WTC11 (cell line): ENCODE measurements at regions not wholly inside any gene's neighbourhood (a gene's known extent, or its start where the extent isn't known, plus 50 kb on each side); places are given as distances from the start of the nearest gene placed in this dataset.

Experiments used
- ATAC-seq: fragments of 200-7000 bp; cut with Tn5 transposase; 2 replicates; pipeline ENCODE4 v1.10.0; 2021; ENCODE audit warnings: mild to moderate bottlenecking, moderate library complexity
- CTCF ChIA-PET: fragments of 300-600 bp; sonication (Branson Sonifier 250); formaldehyde crosslinking; loops from one replicate; lab custom pipeline; 2021; ENCODE audit warnings: antibody characterized with exemption; lab: Charles Lee
- POLR2A ChIA-PET: fragments of 350-600 bp; sonication (Branson Sonifier 250); formaldehyde crosslinking; loops from one replicate; lab custom pipeline; 2021; ENCODE audit warnings: antibody characterized with exemption; lab: Charles Lee
- DNase-seq: peaks from one replicate; pipeline ENCODE4 v3.0.0; 2021; ENCODE audit warnings: low spot score
- H3K27ac Mint-ChIP-seq: 2 replicates; pipeline ENCODE4 v1.8.0; 2021; ENCODE audit warnings: mixed read lengths
- H3K27me3 Mint-ChIP-seq: 2 replicates; pipeline ENCODE4 v1.8.0; 2021; ENCODE audit warnings: low read depth, mild to moderate bottlenecking, moderate library complexity, mixed read lengths
- H3K36me3 Mint-ChIP-seq: 2 replicates; pipeline ENCODE4 v1.8.0; 2021; ENCODE audit warnings: mixed read lengths
- H3K4me1 Mint-ChIP-seq: 2 replicates; pipeline ENCODE4 v1.8.0; 2022; ENCODE audit warnings: mixed read lengths
- H3K4me3 Mint-ChIP-seq: 2 replicates; pipeline ENCODE4 v1.8.0; 2021; ENCODE audit warnings: mild to moderate bottlenecking, moderate library complexity, mixed read lengths
- H3K9me3 Mint-ChIP-seq: 2 replicates; pipeline ENCODE4 v1.8.0; 2021; ENCODE audit warnings: mixed read lengths
- CDX4 ChIP-seq: fragments of 250-450 bp; sonication (Bioruptor Pico); IDR thresholded peaks from 2 replicates; pipeline ENCODE4 v1.9.0; 2021; ENCODE audit warnings: moderate library complexity, mild to moderate bottlenecking, inconsistent platforms, borderline replicate concordance
- CREM ChIP-seq: sonication (generic); formaldehyde crosslinking; IDR thresholded peaks from 2 replicates; pipeline ENCODE4 v1.8.1; 2022; ENCODE audit warnings: mild to moderate bottlenecking, missing genetic modification reagents, moderate library complexity
- ERG ChIP-seq: fragments of 250-450 bp; sonication (Bioruptor Pico); IDR thresholded peaks from 2 replicates; pipeline ENCODE4 v1.8.0; 2021; ENCODE audit warnings: mild to moderate bottlenecking
- ETV6 ChIP-seq: sonication (generic); formaldehyde crosslinking; IDR thresholded peaks from 2 replicates; pipeline ENCODE4 v1.8.1; 2022; ENCODE audit warnings: mild to moderate bottlenecking, missing genetic modification reagents
- GTF2I ChIP-seq: fragments of 250-450 bp; sonication (Bioruptor Pico); conservative IDR thresholded peaks from 2 replicates; pipeline ENCODE4 v1.4.0; 2021; ENCODE audit warnings: mild to moderate bottlenecking
- JAZF1 ChIP-seq: fragments of 250-450 bp; sonication (Bioruptor Pico); IDR thresholded peaks from 2 replicates; pipeline ENCODE4 v1.9.0; 2021; ENCODE audit warnings: moderate library complexity, mild to moderate bottlenecking, inconsistent platforms
- NFATC4 ChIP-seq: fragments of 250-450 bp; sonication (Bioruptor Pico); IDR thresholded peaks from 2 replicates; pipeline ENCODE4 v1.9.0; 2021; ENCODE audit warnings: mild to moderate bottlenecking
- NR1H2 ChIP-seq: sonication (generic); formaldehyde crosslinking; IDR thresholded peaks from 2 replicates; pipeline ENCODE4 v1.9.0; 2021; ENCODE audit warnings: mild to moderate bottlenecking, moderate library complexity, missing genetic modification reagents
- PRRX2 ChIP-seq: fragments of 250-450 bp; sonication (Bioruptor Pico); IDR thresholded peaks from 2 replicates; pipeline ENCODE4 v1.8.0; 2021; ENCODE audit warnings: mild to moderate bottlenecking
- SMAD3 ChIP-seq: sonication (generic); formaldehyde crosslinking; IDR thresholded peaks from 2 replicates; pipeline ENCODE4 v1.8.0; 2022; ENCODE audit warnings: missing genetic modification reagents, mild to moderate bottlenecking, borderline replicate concordance
- SP1 ChIP-seq: sonication (generic); formaldehyde crosslinking; conservative IDR thresholded peaks from 2 replicates; pipeline ENCODE4 v1.8.1; 2022; ENCODE audit warnings: missing genetic modification reagents
- TCF7 ChIP-seq: sonication (generic); formaldehyde crosslinking; IDR thresholded peaks from 2 replicates; pipeline ENCODE4 v1.8.0; 2022; ENCODE audit warnings: mild to moderate bottlenecking, low read depth, missing genetic modification reagents, moderate library complexity
- TEAD1 ChIP-seq: sonication (generic); formaldehyde crosslinking; IDR thresholded peaks from 2 replicates; pipeline ENCODE4 v1.8.0; 2022; ENCODE audit warnings: mild to moderate bottlenecking, missing genetic modification reagents
- ZBTB21 ChIP-seq: sonication (generic); formaldehyde crosslinking; IDR thresholded peaks from 2 replicates; pipeline ENCODE4 v1.8.1; 2023; ENCODE audit warnings: mild to moderate bottlenecking, missing genetic modification reagents, borderline replicate concordance
- ZNF512 ChIP-seq: sonication (generic); formaldehyde crosslinking; IDR thresholded peaks from 2 replicates; pipeline ENCODE4 v1.8.1; 2022; ENCODE audit warnings: missing genetic modification reagents, borderline replicate concordance
- TF ChIP-seq, protein P1 (sequence below): sonication (generic); formaldehyde crosslinking; IDR thresholded peaks from 2 replicates; pipeline ENCODE4 v1.8.0; 2023; ENCODE audit warnings: missing genetic modification reagents
- TF ChIP-seq, protein P2 (sequence below): sonication (generic); formaldehyde crosslinking; IDR thresholded peaks from 2 replicates; pipeline ENCODE4 v1.8.0; 2023; ENCODE audit warnings: mild to moderate bottlenecking, missing genetic modification reagents
- TF ChIP-seq, protein P3 (sequence below): sonication (generic); formaldehyde crosslinking; IDR thresholded peaks from 2 replicates; pipeline ENCODE4 v1.8.0; 2022; ENCODE audit warnings: missing genetic modification reagents
- TF ChIP-seq, protein P4 (sequence below): sonication (generic); formaldehyde crosslinking; conservative IDR thresholded peaks from 2 replicates; pipeline ENCODE4 v1.8.1; 2023; ENCODE audit warnings: mild to moderate bottlenecking, low read depth, missing genetic modification reagents, moderate library complexity

- ChIA-PET CTCF (no interaction called here), POLR2A (no interaction called here)
- Mint-ChIP-seq H3K4me1 (peaks cover 12% of the 10 kb centered on the region), H3K27me3 (no peaks in the 10 kb centered on the region), H3K9me3 (no peaks in the 10 kb centered on the region), H3K36me3 (no peaks in the 10 kb centered on the region), H3K27ac (no peak overlapping the region), H3K4me3 (no peak overlapping the region)
- TF ChIP-seq ERG (CRISPR knock-in tag) (no peak), SMAD3 (CRISPR knock-in tag) (no peak), ZBTB21 (no peak), NR1H2 (CRISPR knock-in tag) (no peak), PRRX2 (CRISPR knock-in tag) (no peak), JAZF1 (CRISPR knock-in tag) (no peak), TCF7 (no peak), ETV6 (CRISPR knock-in tag) (no peak), NFATC4 (CRISPR knock-in tag) (no peak), CREM (CRISPR knock-in tag) (no peak), GTF2I (CRISPR knock-in tag) (no peak), ZNF512 (no peak), TEAD1 (CRISPR knock-in tag) (no peak), CDX4 (CRISPR knock-in tag) (no peak), SP1 (CRISPR knock-in tag) (no peak)
- TF ChIP-seq, protein P1, sequence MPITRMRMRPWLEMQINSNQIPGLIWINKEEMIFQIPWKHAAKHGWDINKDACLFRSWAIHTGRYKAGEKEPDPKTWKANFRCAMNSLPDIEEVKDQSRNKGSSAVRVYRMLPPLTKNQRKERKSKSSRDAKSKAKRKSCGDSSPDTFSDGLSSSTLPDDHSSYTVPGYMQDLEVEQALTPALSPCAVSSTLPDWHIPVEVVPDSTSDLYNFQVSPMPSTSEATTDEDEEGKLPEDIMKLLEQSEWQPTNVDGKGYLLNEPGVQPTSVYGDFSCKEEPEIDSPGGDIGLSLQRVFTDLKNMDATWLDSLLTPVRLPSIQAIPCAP, result no peak
- TF ChIP-seq, protein P2, sequence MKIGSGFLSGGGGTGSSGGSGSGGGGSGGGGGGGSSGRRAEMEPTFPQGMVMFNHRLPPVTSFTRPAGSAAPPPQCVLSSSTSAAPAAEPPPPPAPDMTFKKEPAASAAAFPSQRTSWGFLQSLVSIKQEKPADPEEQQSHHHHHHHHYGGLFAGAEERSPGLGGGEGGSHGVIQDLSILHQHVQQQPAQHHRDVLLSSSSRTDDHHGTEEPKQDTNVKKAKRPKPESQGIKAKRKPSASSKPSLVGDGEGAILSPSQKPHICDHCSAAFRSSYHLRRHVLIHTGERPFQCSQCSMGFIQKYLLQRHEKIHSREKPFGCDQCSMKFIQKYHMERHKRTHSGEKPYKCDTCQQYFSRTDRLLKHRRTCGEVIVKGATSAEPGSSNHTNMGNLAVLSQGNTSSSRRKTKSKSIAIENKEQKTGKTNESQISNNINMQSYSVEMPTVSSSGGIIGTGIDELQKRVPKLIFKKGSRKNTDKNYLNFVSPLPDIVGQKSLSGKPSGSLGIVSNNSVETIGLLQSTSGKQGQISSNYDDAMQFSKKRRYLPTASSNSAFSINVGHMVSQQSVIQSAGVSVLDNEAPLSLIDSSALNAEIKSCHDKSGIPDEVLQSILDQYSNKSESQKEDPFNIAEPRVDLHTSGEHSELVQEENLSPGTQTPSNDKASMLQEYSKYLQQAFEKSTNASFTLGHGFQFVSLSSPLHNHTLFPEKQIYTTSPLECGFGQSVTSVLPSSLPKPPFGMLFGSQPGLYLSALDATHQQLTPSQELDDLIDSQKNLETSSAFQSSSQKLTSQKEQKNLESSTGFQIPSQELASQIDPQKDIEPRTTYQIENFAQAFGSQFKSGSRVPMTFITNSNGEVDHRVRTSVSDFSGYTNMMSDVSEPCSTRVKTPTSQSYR (CRISPR knock-in tag), result no peak
- TF ChIP-seq, protein P3, sequence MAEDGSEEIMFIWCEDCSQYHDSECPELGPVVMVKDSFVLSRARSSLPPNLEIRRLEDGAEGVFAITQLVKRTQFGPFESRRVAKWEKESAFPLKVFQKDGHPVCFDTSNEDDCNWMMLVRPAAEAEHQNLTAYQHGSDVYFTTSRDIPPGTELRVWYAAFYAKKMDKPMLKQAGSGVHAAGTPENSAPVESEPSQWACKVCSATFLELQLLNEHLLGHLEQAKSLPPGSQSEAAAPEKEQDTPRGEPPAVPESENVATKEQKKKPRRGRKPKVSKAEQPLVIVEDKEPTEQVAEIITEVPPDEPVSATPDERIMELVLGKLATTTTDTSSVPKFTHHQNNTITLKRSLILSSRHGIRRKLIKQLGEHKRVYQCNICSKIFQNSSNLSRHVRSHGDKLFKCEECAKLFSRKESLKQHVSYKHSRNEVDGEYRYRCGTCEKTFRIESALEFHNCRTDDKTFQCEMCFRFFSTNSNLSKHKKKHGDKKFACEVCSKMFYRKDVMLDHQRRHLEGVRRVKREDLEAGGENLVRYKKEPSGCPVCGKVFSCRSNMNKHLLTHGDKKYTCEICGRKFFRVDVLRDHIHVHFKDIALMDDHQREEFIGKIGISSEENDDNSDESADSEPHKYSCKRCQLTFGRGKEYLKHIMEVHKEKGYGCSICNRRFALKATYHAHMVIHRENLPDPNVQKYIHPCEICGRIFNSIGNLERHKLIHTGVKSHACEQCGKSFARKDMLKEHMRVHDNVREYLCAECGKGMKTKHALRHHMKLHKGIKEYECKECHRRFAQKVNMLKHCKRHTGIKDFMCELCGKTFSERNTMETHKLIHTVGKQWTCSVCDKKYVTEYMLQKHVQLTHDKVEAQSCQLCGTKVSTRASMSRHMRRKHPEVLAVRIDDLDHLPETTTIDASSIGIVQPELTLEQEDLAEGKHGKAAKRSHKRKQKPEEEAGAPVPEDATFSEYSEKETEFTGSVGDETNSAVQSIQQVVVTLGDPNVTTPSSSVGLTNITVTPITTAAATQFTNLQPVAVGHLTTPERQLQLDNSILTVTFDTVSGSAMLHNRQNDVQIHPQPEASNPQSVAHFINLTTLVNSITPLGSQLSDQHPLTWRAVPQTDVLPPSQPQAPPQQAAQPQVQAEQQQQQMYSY (CRISPR knock-in tag), result no peak
- TF ChIP-seq, protein P4, sequence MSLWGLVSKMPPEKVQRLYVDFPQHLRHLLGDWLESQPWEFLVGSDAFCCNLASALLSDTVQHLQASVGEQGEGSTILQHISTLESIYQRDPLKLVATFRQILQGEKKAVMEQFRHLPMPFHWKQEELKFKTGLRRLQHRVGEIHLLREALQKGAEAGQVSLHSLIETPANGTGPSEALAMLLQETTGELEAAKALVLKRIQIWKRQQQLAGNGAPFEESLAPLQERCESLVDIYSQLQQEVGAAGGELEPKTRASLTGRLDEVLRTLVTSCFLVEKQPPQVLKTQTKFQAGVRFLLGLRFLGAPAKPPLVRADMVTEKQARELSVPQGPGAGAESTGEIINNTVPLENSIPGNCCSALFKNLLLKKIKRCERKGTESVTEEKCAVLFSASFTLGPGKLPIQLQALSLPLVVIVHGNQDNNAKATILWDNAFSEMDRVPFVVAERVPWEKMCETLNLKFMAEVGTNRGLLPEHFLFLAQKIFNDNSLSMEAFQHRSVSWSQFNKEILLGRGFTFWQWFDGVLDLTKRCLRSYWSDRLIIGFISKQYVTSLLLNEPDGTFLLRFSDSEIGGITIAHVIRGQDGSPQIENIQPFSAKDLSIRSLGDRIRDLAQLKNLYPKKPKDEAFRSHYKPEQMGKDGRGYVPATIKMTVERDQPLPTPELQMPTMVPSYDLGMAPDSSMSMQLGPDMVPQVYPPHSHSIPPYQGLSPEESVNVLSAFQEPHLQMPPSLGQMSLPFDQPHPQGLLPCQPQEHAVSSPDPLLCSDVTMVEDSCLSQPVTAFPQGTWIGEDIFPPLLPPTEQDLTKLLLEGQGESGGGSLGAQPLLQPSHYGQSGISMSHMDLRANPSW (CRISPR knock-in tag), result no peak
- ATAC-seq, result no peak
- no peak for DNase-seq
Measured at GRCh38 chr5:110248921-110249320, 477.6 kb downstream of the TMEM232 start.
